CD4-positive, alpha-beta T cell (primary cell): ENCODE measurements at regions not wholly inside any gene's neighbourhood (a gene's known extent, or its start where the extent isn't known, plus 50 kb on each side); places are given as distances from the start of the nearest gene placed in this dataset.

Experiments used
- ATAC-seq: fragments of 200-7000 bp; cut with Tn5 transposase; one replicate; pipeline ENCODE4 v1.10.0; 2022; ENCODE audit warnings: mild to moderate bottlenecking; ENCODE audit not compliant: poor library complexity
- CTCF ChIA-PET: fragments of 350-600 bp; sonication (Branson Sonifier 250); formaldehyde crosslinking; loops from one replicate; lab custom pipeline; 2021; ENCODE audit warnings: antibody characterized with exemption, inconsistent platforms; lab: Charles Lee
- POLR2A ChIA-PET: fragments of 350-600 bp; sonication (Branson Sonifier 250); formaldehyde crosslinking; loops from one replicate; lab custom pipeline; 2021; ENCODE audit warnings: antibody characterized with exemption, inconsistent platforms; lab: Charles Lee
- DNase-seq, 14 experiments: peaks; one replicate each; pipeline ENCODE4 v3.0.0-alpha.2; 2013 to 2020; ENCODE audit warnings: mixed read lengths in 2 of 14
- H3K27ac ChIP-seq, 2 donors: one replicate each; pipeline versions ENCODE4 v1.5.1 to v1.7.0; 2013; ENCODE audit warnings: low read length in 2 of 2, low read depth in 1 of 2, mild to moderate bottlenecking in 1 of 2
- H3K27me3 ChIP-seq, 2 experiments: 1 replicate in 1 of 2; 2 replicates in 1 of 2; pipeline versions ENCODE4 v1.6.1 to v1.7.0; 2013; ENCODE audit warnings: low read length in 2 of 2, control low read depth in 1 of 2, mild to moderate bottlenecking in 1 of 2, moderate library complexity in 1 of 2; ENCODE audit not compliant: insufficient read depth in 2 of 2, control insufficient read depth in 1 of 2
- H3K36me3 ChIP-seq: one replicate; pipeline ENCODE4 v1.6.1; 2013; ENCODE audit warnings: low read length, control low read depth; ENCODE audit not compliant: insufficient read depth
- H3K4me1 ChIP-seq: one replicate; pipeline ENCODE4 v1.6.1; 2013; ENCODE audit warnings: low read length, control low read depth; ENCODE audit not compliant: insufficient read depth
- H3K4me3 ChIP-seq: one replicate; pipeline ENCODE4 v1.5.1; 2013; ENCODE audit warnings: mild to moderate bottlenecking, low read length, moderate library complexity
- H3K9me3 ChIP-seq, 2 experiments: 1 replicate in 1 of 2; 2 replicates in 1 of 2; pipeline versions ENCODE4 v1.6.1 to v1.7.0; 2013; ENCODE audit warnings: low read length in 2 of 2, mild to moderate bottlenecking in 2 of 2, control low read depth in 1 of 2, moderate library complexity in 1 of 2; ENCODE audit not compliant: control insufficient read depth in 1 of 2, insufficient read depth in 1 of 2
- H3K27ac Mint-ChIP-seq: one replicate; pipeline ENCODE4 v1.8.0; 2020; ENCODE audit warnings: mixed read lengths
- H3K27me3 Mint-ChIP-seq: one replicate; pipeline ENCODE4 v1.8.0; 2021; ENCODE audit warnings: mixed read lengths
- H3K36me3 Mint-ChIP-seq: one replicate; pipeline ENCODE4 v1.8.0; 2021; ENCODE audit warnings: low read depth, mixed read lengths
- H3K4me1 Mint-ChIP-seq: one replicate; pipeline ENCODE4 v1.8.0; 2021; ENCODE audit warnings: low read depth, mixed read lengths
- H3K4me3 Mint-ChIP-seq: one replicate; pipeline ENCODE4 v1.8.0; 2020; ENCODE audit warnings: mild to moderate bottlenecking, mixed read lengths
- H3K9me3 Mint-ChIP-seq: one replicate; pipeline ENCODE4 v1.8.0; 2020; ENCODE audit warnings: mixed read lengths
- CTCF ChIP-seq: fragments of 200-600 bp; IDR thresholded peaks from one replicate; pipeline ENCODE4 v1.8.0; 2022; ENCODE audit warnings: antibody characterized with exemption, mild to moderate bottlenecking
- intact Hi-C, 2 experiments: fragments of 100-400 bp; cut with DNase I in 1 of 2; cut with micrococcal nuclease in 1 of 2; formaldehyde crosslinking; loops; one replicate each; pipeline versions ENCODE4 v1.15.1 to v1.9.0; 2023 to 2025; cut with DNase I, micrococcal nuclease

GRCh38 chr16:65355706-65356105 lies 233.8 kb upstream of the CDH11 start:
- TF ChIP-seq CTCF, result no peak
- ATAC-seq, result no peak
- no peak for DNase-seq
- Histone ChIP-seq H3K27ac (no peak overlapping the region), H3K4me1 (no peaks in the 10 kb centered on the region), H3K4me3 (no peak overlapping the region), H3K9me3 (peaks cover 0 to 6% of the 10 kb centered on the region in 2 experiments), H3K27me3 (no peaks in the 10 kb centered on the region), H3K36me3 (no peaks in the 10 kb centered on the region)
- no peaks in the 10 kb centered on the region for H3K36me3 Mint-ChIP-seq
- no peak overlapping the region for H3K4me3 Mint-ChIP-seq
- ChIA-PET POLR2A (no interaction called here), CTCF (no interaction called here)
- H3K27me3 Mint-ChIP-seq, result no peaks in the 10 kb centered on the region
- intact Hi-C loops, result no loop called here
- H3K4me1 Mint-ChIP-seq, result no peaks in the 10 kb centered on the region
- H3K9me3 Mint-ChIP-seq, result peaks cover 10% of the 10 kb centered on the region
- H3K27ac Mint-ChIP-seq, result no peak overlapping the region

DNA sequence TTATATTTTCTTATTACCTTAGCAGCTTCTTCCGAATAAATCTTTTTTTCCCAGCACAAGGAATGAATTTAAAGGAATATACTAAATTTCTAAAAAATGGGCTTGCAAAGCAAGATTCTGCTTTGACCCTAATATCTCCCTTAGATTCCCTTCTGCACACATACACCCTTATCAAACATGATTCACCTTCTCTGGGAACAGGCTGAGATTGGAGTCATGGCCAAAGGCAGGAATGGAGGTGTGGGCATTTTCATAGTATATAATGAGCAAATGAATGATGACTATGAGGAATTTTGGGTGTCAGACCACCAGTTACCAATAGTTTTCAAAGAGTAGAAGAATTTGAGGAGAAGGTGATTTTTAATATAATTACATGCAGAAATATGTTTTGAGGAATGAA lies 231.3 kb upstream of the CDH11 start:
- Mint-ChIP-seq H3K4me3 (no peak overlapping the region), H3K9me3 (peaks cover 13% of the 10 kb centered on the region), H3K27ac (no peak overlapping the region), H3K27me3 (no peaks in the 10 kb centered on the region), H3K36me3 (no peaks in the 10 kb centered on the region), H3K4me1 (no peaks in the 10 kb centered on the region)
- no peak for DNase-seq
- CTCF ChIA-PET, result no interaction called here
- POLR2A ChIA-PET, result no interaction called here
- no peaks in the 10 kb centered on the region for H3K36me3 ChIP-seq
- peaks cover 0 to 6% of the 10 kb centered on the region in 2 experiments for H3K9me3 ChIP-seq
- no peak for ATAC-seq
- H3K4me3 ChIP-seq, result no peak overlapping the region
- intact Hi-C loops, result no loop called here
- no peaks in the 10 kb centered on the region for H3K4me1 ChIP-seq
- no peaks in the 10 kb centered on the region for H3K27me3 ChIP-seq
- H3K27ac ChIP-seq, result no peak overlapping the region
- TF ChIP-seq CTCF, result no peak

DNA sequence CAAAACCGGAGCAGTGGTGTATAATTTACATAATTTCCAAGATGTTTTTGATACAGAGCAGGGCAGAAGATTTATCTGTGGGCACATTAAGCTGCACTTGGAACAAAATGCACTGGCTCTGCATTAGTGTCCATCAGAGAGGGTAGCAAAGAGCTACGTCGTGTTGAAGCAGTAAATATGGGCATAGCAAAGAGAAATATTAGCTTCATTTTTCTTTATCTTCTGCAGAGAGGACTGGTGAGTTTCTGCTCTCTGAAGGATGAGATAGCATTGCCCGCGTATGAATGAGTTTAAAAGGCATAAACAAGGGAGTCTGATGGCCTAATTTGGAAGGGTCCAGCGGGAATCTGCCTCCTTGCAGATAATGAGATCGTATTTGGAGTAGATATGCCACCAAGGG lies 227.8 kb upstream of the CDH11 start:
- H3K4me1 Mint-ChIP-seq, result no peaks in the 10 kb centered on the region
- no peaks in the 10 kb centered on the region for H3K36me3 Mint-ChIP-seq
- H3K9me3 Mint-ChIP-seq, result peaks cover 15% of the 10 kb centered on the region
- no peaks in the 10 kb centered on the region for H3K27me3 ChIP-seq
- no peak for ATAC-seq
- no peaks in the 10 kb centered on the region for H3K36me3 ChIP-seq
- CTCF ChIA-PET, result no interaction called here
- H3K4me3 Mint-ChIP-seq, result no peak overlapping the region
- TF ChIP-seq CTCF, result no peak
- H3K4me1 ChIP-seq, result no peaks in the 10 kb centered on the region
- no peak for DNase-seq
- H3K4me3 ChIP-seq, result no peak overlapping the region
- intact Hi-C loops, result no loop called here
- POLR2A ChIA-PET, result no interaction called here
- no peak overlapping the region for H3K27ac ChIP-seq
- no peaks in the 10 kb centered on the region for H3K9me3 ChIP-seq
- H3K27me3 Mint-ChIP-seq, result no peaks in the 10 kb centered on the region
- H3K27ac Mint-ChIP-seq, result no peak overlapping the region
